ENCODE measurements at regions not wholly inside any gene's neighbourhood (a gene's known extent, or its start where the extent isn't known, plus 50 kb on each side); places are given as distances from the start of the nearest gene placed in this dataset.

DNA sequence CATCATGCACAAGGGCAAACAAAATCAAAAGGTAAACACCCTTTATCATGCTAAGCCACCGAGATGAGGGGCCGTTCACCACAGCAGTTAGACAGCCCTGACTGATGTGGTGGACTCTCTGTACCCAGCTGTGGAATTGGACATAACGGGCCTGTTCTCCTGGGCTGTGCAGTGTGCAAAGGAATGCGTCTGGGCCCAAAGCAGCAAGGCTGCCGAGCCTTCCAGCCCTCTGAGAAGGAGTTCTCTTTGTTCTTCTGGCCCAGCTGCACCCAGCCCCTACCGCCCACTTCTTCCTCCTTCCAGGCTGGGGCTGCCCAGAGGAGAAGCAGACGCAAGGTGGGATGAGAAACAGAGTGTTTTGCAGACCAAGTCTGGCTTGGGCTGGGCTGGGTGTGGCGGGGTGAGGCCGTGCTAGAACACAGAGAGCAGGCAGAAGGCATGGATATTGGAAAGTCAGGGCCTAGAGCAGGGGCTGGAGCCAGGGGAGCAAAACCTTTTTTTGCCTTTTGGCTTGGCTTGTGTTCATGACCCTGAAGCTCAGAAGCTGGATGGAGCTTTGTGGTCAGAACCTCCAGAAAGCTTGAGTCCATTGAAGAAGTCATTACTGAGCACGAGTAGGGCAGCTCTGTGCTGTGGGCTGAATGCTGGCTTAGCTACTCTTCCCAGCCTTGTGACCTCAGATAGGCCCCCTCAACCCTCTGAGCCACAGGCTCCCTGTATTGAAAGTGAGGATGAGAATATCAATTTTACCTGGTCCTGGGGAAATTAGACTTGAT is 49.8 kb upstream of the SH3PXD2B start:
- peak overlapping the region; percentile 61 for H3K27ac ChIP-seq
- H3K4me2 ChIP-seq, result peak overlapping the region; percentile 53
- peak overlapping the region; percentile 44; the same call in 1 of the 2 replicates for H3K9ac ChIP-seq
- no peaks in the 10 kb centered on the region for H3K27me3 ChIP-seq
- H4K20me1 ChIP-seq, result no peaks in the 10 kb centered on the region
- peaks cover 27% of the 10 kb centered on the region for H3K4me1 ChIP-seq
- no peaks in the 10 kb centered on the region for H3K9me3 ChIP-seq
- no peaks in the 10 kb centered on the region for H3K36me3 ChIP-seq
- no peak overlapping the region for H3K4me3 ChIP-seq
- no peak for TF ChIP-seq Cebpa-rat (IDR thresholded peaks at IDR 0.05)

Data from BLaER1 (cell line).